Mesodermal cell (in vitro differentiated cells): ENCODE measurements at regions not wholly inside any gene's neighbourhood (a gene's known extent, or its start where the extent isn't known, plus 50 kb on each side); places are given as distances from the start of the nearest gene placed in this dataset.
"Not testable (repeated sequence)": the region's sequence is repeated elsewhere in the genome, so short reads cannot be mapped to it uniquely, and the experiment has no call there.

ENCODE experiments used
- H3K27ac ChIP-seq: 2 replicates; pipeline ENCODE4 v1.7.0; 2013; ENCODE audit warnings: mild to moderate bottlenecking, low read depth, low read length, moderate library complexity; ENCODE audit not compliant: severe bottlenecking
- H3K36me3 ChIP-seq: 2 replicates; pipeline ENCODE4 v1.7.1; 2013; ENCODE audit warnings: mild to moderate bottlenecking, low read length, moderate library complexity; ENCODE audit not compliant: control insufficient read depth, insufficient read depth
- H3K4me1 ChIP-seq: one replicate; pipeline ENCODE4 v1.7.1; 2013; ENCODE audit warnings: mild to moderate bottlenecking, low read length; ENCODE audit not compliant: insufficient read depth, control insufficient read depth, poor library complexity, severe bottlenecking
- H3K4me3 ChIP-seq: 2 replicates; pipeline ENCODE4 v1.7.0; 2013; ENCODE audit warnings: low read length, control low read depth, mild to moderate bottlenecking; ENCODE audit not compliant: insufficient read depth, poor library complexity, severe bottlenecking; ENCODE audit errors: extremely low read depth
- H3K9me3 ChIP-seq: 2 replicates; pipeline ENCODE4 v1.7.1; 2013; ENCODE audit warnings: mild to moderate bottlenecking, low read length, moderate library complexity; ENCODE audit not compliant: control insufficient read depth
- WGBS, 2 experiments: methylation state at CpG; one replicate each; pipeline ENCODE4 v1.1.5; 2013; ENCODE audit warnings: missing lambda C conversion rate in 2 of 2; ENCODE audit not compliant: insufficient coverage in 2 of 2; 5-methylcytosine and 5-hydroxymethylcytosine counted together

GRCh38 chr4:116619508-116619907, 465.9 kb downstream of the TRAM1L1 start:
- not testable (repeated sequence) for H3K36me3 ChIP-seq, H3K4me3 ChIP-seq, H3K4me1 ChIP-seq, H3K9me3 ChIP-seq
- 60 to 74% methylated on average over 2 to 3 of the region's 8 CpGs for WGBS, 2 experiments
- peak overlapping the region; percentile 65 for H3K27ac ChIP-seq

GRCh38 chr4:116618638-116619037, 466.7 kb downstream of the TRAM1L1 start:
- WGBS, 2 experiments: 50% methylated on average over 1 of the region's 1 CpG; no CpG with 5 or more reads in 1 of the 2 experiments
- H3K9me3 ChIP-seq: no peaks in the 10 kb centered on the region

GRCh38 chr4:116603096-116603495, 482.3 kb downstream of the TRAM1L1 start:
- Histone ChIP-seq H3K4me3 (no peak overlapping the region), H3K36me3 (no peaks in the 10 kb centered on the region), H3K4me1 (no peaks in the 10 kb centered on the region), H3K27ac (no peak overlapping the region), H3K9me3 (no peaks in the 10 kb centered on the region)
- WGBS, 2 experiments: 50 to 56% methylated on average over 2 of the region's 2 CpGs

More at GRCh38 chr4:116618638-116619037, 466.7 kb downstream of the TRAM1L1 start:
- no peak overlapping the region for H3K4me3 ChIP-seq
- peak overlapping the region; percentile 20 for H3K27ac ChIP-seq
- no peaks in the 10 kb centered on the region for H3K36me3 ChIP-seq
- no peaks in the 10 kb centered on the region for H3K4me1 ChIP-seq

- no peaks in the 10 kb centered on the region for H3K36me3 ChIP-seq
- H3K4me1 ChIP-seq: no peaks in the 10 kb centered on the region
- no peaks in the 10 kb centered on the region for H3K9me3 ChIP-seq
- 67 to 90% methylated on average over 1 to 9 of the region's 11 CpGs for WGBS, 2 experiments
- no peak overlapping the region for H3K27ac ChIP-seq
- H3K4me3 ChIP-seq: no peak overlapping the region
Measured at GRCh38 chr4:116599859-116600258, 485.5 kb downstream of the TRAM1L1 start.

GRCh38 chr4:116598980-116599789, 486.2 kb downstream of the TRAM1L1 start:
- Histone ChIP-seq H3K27ac (no peak overlapping the region), H3K4me1 (no peaks in the 10 kb centered on the region), H3K9me3 (no peaks in the 10 kb centered on the region), H3K4me3 (no peak overlapping the region), H3K36me3 (no peaks in the 10 kb centered on the region)
- WGBS, 2 experiments: 94 to 95% methylated on average over 31 to 35 of the region's 37 CpGs

GRCh38 chr4:116598155-116598979, 487.0 kb downstream of the TRAM1L1 start:
- Histone ChIP-seq H3K4me1 (no peaks in the 10 kb centered on the region), H3K36me3 (no peaks in the 10 kb centered on the region), H3K4me3 (no peak overlapping the region), H3K27ac (no peak overlapping the region), H3K9me3 (no peaks in the 10 kb centered on the region)
- 94 to 95% methylated on average over 27 to 29 of the region's 32 CpGs for WGBS, 2 experiments

- Histone ChIP-seq H3K27ac (peak overlapping the region; percentile 39), H3K36me3 (no peaks in the 10 kb centered on the region)
Measured at GRCh38 chr4:116590648-116591047, 494.7 kb downstream of the TRAM1L1 start.

GRCh38 chr4:116588783-116589182, 496.6 kb downstream of the TRAM1L1 start:
- H3K36me3 ChIP-seq: no peaks in the 10 kb centered on the region
- no peaks in the 10 kb centered on the region for H3K4me1 ChIP-seq
- no peaks in the 10 kb centered on the region for H3K9me3 ChIP-seq
- no peak overlapping the region for H3K4me3 ChIP-seq
- no peak overlapping the region for H3K27ac ChIP-seq

More at GRCh38 chr4:116590648-116591047, 494.7 kb downstream of the TRAM1L1 start:
- no peak overlapping the region for H3K4me3 ChIP-seq
- H3K9me3 ChIP-seq: no peaks in the 10 kb centered on the region
- H3K4me1 ChIP-seq: no peaks in the 10 kb centered on the region

- Histone ChIP-seq H3K4me3 (no peak overlapping the region), H3K36me3 (no peaks in the 10 kb centered on the region), H3K9me3 (no peaks in the 10 kb centered on the region), H3K27ac (no peak overlapping the region), H3K4me1 (no peaks in the 10 kb centered on the region)
- 100% methylated on average over 2 of the region's 3 CpGs for WGBS, 2 experiments
Measured at GRCh38 chr4:116585246-116585645, 500.1 kb downstream of the TRAM1L1 start.

GRCh38 chr4:116577321-116577720, 508.1 kb downstream of the TRAM1L1 start:
- Histone ChIP-seq H3K4me3 (no peak overlapping the region), H3K9me3 (peaks cover 7% of the 10 kb centered on the region), H3K4me1 (no peaks in the 10 kb centered on the region), H3K36me3 (no peaks in the 10 kb centered on the region), H3K27ac (no peak overlapping the region)
- no CpG with 5 or more reads among the region's 1 CpG for WGBS, 2 experiments

GRCh38 chr4:116573540-116573939, 511.8 kb downstream of the TRAM1L1 start:
- WGBS, 2 experiments: 29% methylated on average over 1 of the region's 3 CpGs; no CpG with 5 or more reads in 1 of the 2 experiments
- no peaks in the 10 kb centered on the region for H3K36me3 ChIP-seq
- H3K4me1 ChIP-seq: no peaks in the 10 kb centered on the region

More at GRCh38 chr4:116573540-116573939, 511.8 kb downstream of the TRAM1L1 start:
- Histone ChIP-seq H3K4me3 (no peak overlapping the region), H3K27ac (no peak overlapping the region), H3K9me3 (peaks cover 7% of the 10 kb centered on the region)
